ENCODE measurements at regions not wholly inside any gene's neighbourhood (a gene's known extent, or its start where the extent isn't known, plus 50 kb on each side); places are given as distances from the start of the nearest gene placed in this dataset.

- TF ChIP-seq CTCF (conservative IDR thresholded peaks at IDR 0.05) (no peak), ZFX (IDR thresholded peaks at IDR 0.05) (no peak)
These were observed 795.3 kb upstream of the PCDH20 start for GRCh38 chr13:62210951-62211350.

All from C4-2B (cell line).